ENCODE measurements at regions not wholly inside any gene's neighbourhood (a gene's known extent, or its start where the extent isn't known, plus 50 kb on each side); places are given as distances from the start of the nearest gene placed in this dataset.

- no peak for TF ChIP-seq CTCF (IDR thresholded peaks at IDR 0.05)
- TF ChIP-seq EZH2phosphoT487 (IDR thresholded peaks at IDR 0.05): no peak
Observed at GRCh38 chr7:110539216-110539615, 551.7 kb upstream of the LRRN3 start.

All from neural progenitor cell (in vitro differentiated cells).